RWPE2 (cell line): ENCODE measurements at regions not wholly inside any gene's neighbourhood (a gene's known extent, or its start where the extent isn't known, plus 50 kb on each side); places are given as distances from the start of the nearest gene placed in this dataset.

ENCODE experiments used
- ATAC-seq: fragments of 200-7000 bp; cut with Tn5 transposase; 3 replicates; pipeline ENCODE4 v1.9.1; 2021; ENCODE audit warnings: low read depth
- DNase-seq: peaks from one replicate; pipeline ENCODE4 v3.0.0-alpha.2; 2020; ENCODE audit warnings: low spot score
- H3K27ac ChIP-seq: fragments of 450-650 bp; 2 replicates; pipeline ENCODE4 v1.5.1; 2017; ENCODE audit warnings: mild to moderate bottlenecking; ENCODE audit not compliant: poor library complexity, severe bottlenecking
- H3K27me3 ChIP-seq: fragments of 250-450 bp; sonication (Bioruptor Pico); 2 replicates; pipeline ENCODE4 v1.5.1; 2021; ENCODE audit warnings: mild to moderate bottlenecking, moderate library complexity; ENCODE audit not compliant: insufficient read depth, poor library complexity, severe bottlenecking
- H3K36me3 ChIP-seq: fragments of 250-450 bp; sonication (Bioruptor Pico); 2 replicates; pipeline ENCODE4 v1.5.1; 2020; ENCODE audit warnings: low read depth, mild to moderate bottlenecking, moderate library complexity
- H3K4me1 ChIP-seq: fragments of 250-450 bp; sonication (Bioruptor Pico); 2 replicates; pipeline ENCODE4 v1.5.1; 2021; ENCODE audit warnings: mild to moderate bottlenecking, moderate library complexity; ENCODE audit not compliant: insufficient read depth, poor library complexity, severe bottlenecking
- H3K4me3 ChIP-seq: fragments of 250-450 bp; sonication (Bioruptor Pico); 2 replicates; pipeline ENCODE4 v1.5.1; 2021; ENCODE audit warnings: mild to moderate bottlenecking, moderate library complexity; ENCODE audit not compliant: severe bottlenecking
- H3K9me3 ChIP-seq: fragments of 250-450 bp; sonication (Bioruptor Pico); 2 replicates; pipeline ENCODE4 v1.5.1; 2021; ENCODE audit warnings: mild to moderate bottlenecking, moderate library complexity; ENCODE audit not compliant: severe bottlenecking
- CTCF ChIP-seq: fragments of 450-650 bp; IDR thresholded peaks from one replicate; pipeline ENCODE4 v1.5.1; 2017; ENCODE audit warnings: mild to moderate bottlenecking, moderate library complexity; ENCODE audit not compliant: poor library complexity, severe bottlenecking

GRCh38 chr3:163672954-163673353 lies 1405.3 kb downstream of the SI start:
- DNase-seq: no peak
- no peaks in the 10 kb centered on the region for H3K4me1 ChIP-seq
- no peaks in the 10 kb centered on the region for H3K27me3 ChIP-seq
- H3K36me3 ChIP-seq: no peaks in the 10 kb centered on the region
- ATAC-seq: no peak
- no peak overlapping the region for H3K4me3 ChIP-seq
- no peak overlapping the region for H3K27ac ChIP-seq
- H3K9me3 ChIP-seq: no peaks in the 10 kb centered on the region
- TF ChIP-seq CTCF: no peak

- ATAC-seq: 0 out of 3 replicates have a peak, but pooled peaks have one; percentile 41
- DNase-seq: no peak
- Histone ChIP-seq H3K27me3 (no peaks in the 10 kb centered on the region), H3K9me3 (no peaks in the 10 kb centered on the region), H3K4me1 (no peaks in the 10 kb centered on the region), H3K27ac (no peak overlapping the region), H3K36me3 (no peaks in the 10 kb centered on the region), H3K4me3 (no peak overlapping the region)
- no peak for TF ChIP-seq CTCF
These were observed 1407.1 kb downstream of the SI start for GRCh38 chr3:163671201-163671600.

GRCh38 chr3:163664466-163664865 lies 1413.8 kb downstream of the SI start:
- Histone ChIP-seq H3K9me3 (no peaks in the 10 kb centered on the region), H3K27ac (no peak overlapping the region), H3K4me1 (no peaks in the 10 kb centered on the region), H3K27me3 (no peaks in the 10 kb centered on the region), H3K36me3 (no peaks in the 10 kb centered on the region), H3K4me3 (no peak overlapping the region)
- ATAC-seq (no peak), DNase-seq (no peak)
- no peak for TF ChIP-seq CTCF

GRCh38 chr3:163657088-163657487 lies 1421.2 kb downstream of the SI start:
- H3K36me3 ChIP-seq: no peaks in the 10 kb centered on the region
- peaks cover 3% of the 10 kb centered on the region for H3K27me3 ChIP-seq
- H3K9me3 ChIP-seq: no peaks in the 10 kb centered on the region
- H3K4me1 ChIP-seq: no peaks in the 10 kb centered on the region
- H3K4me3 ChIP-seq: no peak overlapping the region
- no peak overlapping the region for H3K27ac ChIP-seq
- ATAC-seq (no peak), DNase-seq (no peak)
- no peak for TF ChIP-seq CTCF

- Histone ChIP-seq H3K9me3 (no peaks in the 10 kb centered on the region), H3K27ac (no peak overlapping the region), H3K4me1 (no peaks in the 10 kb centered on the region), H3K27me3 (peaks cover 3% of the 10 kb centered on the region), H3K36me3 (no peaks in the 10 kb centered on the region), H3K4me3 (no peak overlapping the region)
- TF ChIP-seq CTCF: no peak
- ATAC-seq: no peak
- DNase-seq: no peak
These were observed 1423.3 kb downstream of the SI start for GRCh38 chr3:163655021-163655420.
